Cardiac muscle cell (in vitro differentiated cells and primary cell): ENCODE measurements at regions not wholly inside any gene's neighbourhood (a gene's known extent, or its start where the extent isn't known, plus 50 kb on each side); places are given as distances from the start of the nearest gene placed in this dataset.

Experiments
- DNase-seq, 2 donors: peaks; one replicate each; pipeline versions ENCODE4 v3.0.0 to v3.0.0-alpha.2; 2010 to 2017; ENCODE audit warnings: low read depth in 1 of 2, low spot score in 1 of 2
- H3K27ac ChIP-seq: fragments of 200-600 bp; sonication (generic); 2 replicates; pipeline ENCODE4 v1.5.1; 2016
- H3K27me3 ChIP-seq: fragments of 200-600 bp; sonication (generic); 2 replicates; pipeline ENCODE4 v1.6.0; 2016; ENCODE audit warnings: control low read depth
- H3K36me3 ChIP-seq: fragments of 200-600 bp; sonication (generic); 2 replicates; pipeline ENCODE4 v1.5.1; 2016; ENCODE audit warnings: control low read depth
- H3K4me1 ChIP-seq: fragments of 200-600 bp; sonication (generic); 2 replicates; pipeline ENCODE4 v1.8.1; 2017; ENCODE audit warnings: low read depth, mild to moderate bottlenecking, mixed run types
- H3K4me3 ChIP-seq: fragments of 200-600 bp; sonication (generic); 2 replicates; pipeline ENCODE4 v1.5.1; 2016; ENCODE audit warnings: mild to moderate bottlenecking
- H3K9me3 ChIP-seq: fragments of 200-600 bp; sonication (generic); 2 replicates; pipeline ENCODE4 v1.5.1; 2017; ENCODE audit warnings: low read depth, mild to moderate bottlenecking, control low read depth
- CTCF ChIP-seq: IDR thresholded peaks from 2 replicates; pipeline ENCODE4 v1.5.1; 2012; ENCODE audit warnings: low read depth, mild to moderate bottlenecking, low read length

- Histone ChIP-seq H3K4me3 (no peak overlapping the region), H3K27ac (no peak overlapping the region), H3K9me3 (no peaks in the 10 kb centered on the region), H3K4me1 (no peaks in the 10 kb centered on the region), H3K36me3 (no peaks in the 10 kb centered on the region), H3K27me3 (no peaks in the 10 kb centered on the region)
- no peak for DNase-seq
- TF ChIP-seq CTCF = no peak
Measured at GRCh38 chr19:31959527-31960018, 385.8 kb upstream of the ZNF507 start.

GRCh38 chr19:31960474-31960873, 384.9 kb upstream of the ZNF507 start:
- Histone ChIP-seq H3K9me3 (no peaks in the 10 kb centered on the region), H3K27me3 (no peaks in the 10 kb centered on the region), H3K27ac (no peak overlapping the region), H3K4me1 (no peaks in the 10 kb centered on the region), H3K36me3 (no peaks in the 10 kb centered on the region), H3K4me3 (no peak overlapping the region)
- no peak for TF ChIP-seq CTCF
- DNase-seq = no peak

GRCh38 chr19:31961191-31961590, 384.2 kb upstream of the ZNF507 start:
- H3K4me1 ChIP-seq = no peaks in the 10 kb centered on the region
- H3K36me3 ChIP-seq = no peaks in the 10 kb centered on the region
- no peak overlapping the region for H3K4me3 ChIP-seq
- no peak overlapping the region for H3K27ac ChIP-seq
- no peak for DNase-seq
- no peaks in the 10 kb centered on the region for H3K27me3 ChIP-seq
- TF ChIP-seq CTCF = no peak
- no peaks in the 10 kb centered on the region for H3K9me3 ChIP-seq

- Histone ChIP-seq H3K27ac (no peak overlapping the region), H3K36me3 (no peaks in the 10 kb centered on the region), H3K4me1 (no peaks in the 10 kb centered on the region), H3K4me3 (no peak overlapping the region), H3K9me3 (no peaks in the 10 kb centered on the region), H3K27me3 (no peaks in the 10 kb centered on the region)
- no peak for TF ChIP-seq CTCF
- DNase-seq = no peak
Measured at GRCh38 chr19:31961667-31962066, 383.7 kb upstream of the ZNF507 start.

GRCh38 chr19:31962561-31962996, 382.8 kb upstream of the ZNF507 start:
- no peak overlapping the region for H3K4me3 ChIP-seq
- no peaks in the 10 kb centered on the region for H3K9me3 ChIP-seq
- H3K36me3 ChIP-seq = no peaks in the 10 kb centered on the region
- no peaks in the 10 kb centered on the region for H3K4me1 ChIP-seq
- TF ChIP-seq CTCF = no peak
- H3K27me3 ChIP-seq = no peaks in the 10 kb centered on the region
- H3K27ac ChIP-seq = no peak overlapping the region
- no peak for DNase-seq

GRCh38 chr19:31963746-31964145, 381.7 kb upstream of the ZNF507 start:
- H3K27ac ChIP-seq = no peak overlapping the region
- no peak for DNase-seq

More at GRCh38 chr19:31963746-31964145, 381.7 kb upstream of the ZNF507 start:
- peaks cover 1% of the 10 kb centered on the region for H3K4me1 ChIP-seq
- no peaks in the 10 kb centered on the region for H3K9me3 ChIP-seq
- TF ChIP-seq CTCF = no peak
- H3K27me3 ChIP-seq = no peaks in the 10 kb centered on the region
- H3K4me3 ChIP-seq = no peak overlapping the region
- no peaks in the 10 kb centered on the region for H3K36me3 ChIP-seq
